Esophagus muscularis mucosa (tissue), 3 donors: ENCODE measurements at regions not wholly inside any gene's neighbourhood (a gene's known extent, or its start where the extent isn't known, plus 50 kb on each side); places are given as distances from the start of the nearest gene placed in this dataset.

Source experiments
- POLR2A ChIP-seq: fragments of 450-650 bp; IDR thresholded peaks from one replicate; pipeline ENCODE4 v1.6.1; 2017; ENCODE audit warnings: antibody characterized with exemption, moderate library complexity, mild to moderate bottlenecking, low read depth
- TF ChIP-seq, protein P1 (sequence below), 3 experiments: fragments of 200-600 bp in 2 of 3; fragments of 450-650 bp in 1 of 3; sonication (generic) in 2 of 3; IDR thresholded peaks; one replicate each; pipeline ENCODE4 v1.5.1; 2017 to 2019; ENCODE audit warnings: antibody characterized with exemption in 3 of 3, mild to moderate bottlenecking in 2 of 3, moderate library complexity in 1 of 3

DNA sequence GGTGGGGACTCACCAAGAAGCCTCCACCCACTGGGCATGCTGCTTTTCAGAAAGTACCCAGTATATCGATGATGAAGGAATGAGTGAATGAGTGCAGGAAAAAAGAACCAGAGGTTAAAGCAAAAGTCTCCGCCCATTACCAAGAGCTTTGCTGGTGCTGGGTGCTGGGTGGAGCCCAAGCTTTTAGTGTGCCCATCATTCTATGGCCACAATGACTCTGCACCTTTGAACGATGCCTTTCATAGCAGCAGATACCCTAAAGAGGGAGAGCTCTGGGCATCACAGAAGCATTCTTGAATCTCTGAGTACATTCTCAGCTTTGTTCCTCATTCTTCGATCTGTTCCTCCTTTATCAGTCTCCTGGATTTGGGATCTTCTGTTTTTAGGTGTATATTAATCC lies 450.7 kb upstream of the CCL2 start:
- TF ChIP-seq POLR2A = no peak
- TF ChIP-seq, protein P1, sequence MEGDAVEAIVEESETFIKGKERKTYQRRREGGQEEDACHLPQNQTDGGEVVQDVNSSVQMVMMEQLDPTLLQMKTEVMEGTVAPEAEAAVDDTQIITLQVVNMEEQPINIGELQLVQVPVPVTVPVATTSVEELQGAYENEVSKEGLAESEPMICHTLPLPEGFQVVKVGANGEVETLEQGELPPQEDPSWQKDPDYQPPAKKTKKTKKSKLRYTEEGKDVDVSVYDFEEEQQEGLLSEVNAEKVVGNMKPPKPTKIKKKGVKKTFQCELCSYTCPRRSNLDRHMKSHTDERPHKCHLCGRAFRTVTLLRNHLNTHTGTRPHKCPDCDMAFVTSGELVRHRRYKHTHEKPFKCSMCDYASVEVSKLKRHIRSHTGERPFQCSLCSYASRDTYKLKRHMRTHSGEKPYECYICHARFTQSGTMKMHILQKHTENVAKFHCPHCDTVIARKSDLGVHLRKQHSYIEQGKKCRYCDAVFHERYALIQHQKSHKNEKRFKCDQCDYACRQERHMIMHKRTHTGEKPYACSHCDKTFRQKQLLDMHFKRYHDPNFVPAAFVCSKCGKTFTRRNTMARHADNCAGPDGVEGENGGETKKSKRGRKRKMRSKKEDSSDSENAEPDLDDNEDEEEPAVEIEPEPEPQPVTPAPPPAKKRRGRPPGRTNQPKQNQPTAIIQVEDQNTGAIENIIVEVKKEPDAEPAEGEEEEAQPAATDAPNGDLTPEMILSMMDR (IDR thresholded peaks at IDR 0.05) = no peak
